Nucleus accumbens (tissue), 56 donors: ENCODE measurements at regions not wholly inside any gene's neighbourhood (a gene's known extent, or its start where the extent isn't known, plus 50 kb on each side); places are given as distances from the start of the nearest gene placed in this dataset.
A peak's percentile ranks its signal among the peaks of the same experiment; 100 is the strongest.

Experiments used
- DNase-seq, 56 donors: peaks; one replicate each; lab custom pipeline; 2025; lab: John Stamatoyannopoulos, UW

DNA sequence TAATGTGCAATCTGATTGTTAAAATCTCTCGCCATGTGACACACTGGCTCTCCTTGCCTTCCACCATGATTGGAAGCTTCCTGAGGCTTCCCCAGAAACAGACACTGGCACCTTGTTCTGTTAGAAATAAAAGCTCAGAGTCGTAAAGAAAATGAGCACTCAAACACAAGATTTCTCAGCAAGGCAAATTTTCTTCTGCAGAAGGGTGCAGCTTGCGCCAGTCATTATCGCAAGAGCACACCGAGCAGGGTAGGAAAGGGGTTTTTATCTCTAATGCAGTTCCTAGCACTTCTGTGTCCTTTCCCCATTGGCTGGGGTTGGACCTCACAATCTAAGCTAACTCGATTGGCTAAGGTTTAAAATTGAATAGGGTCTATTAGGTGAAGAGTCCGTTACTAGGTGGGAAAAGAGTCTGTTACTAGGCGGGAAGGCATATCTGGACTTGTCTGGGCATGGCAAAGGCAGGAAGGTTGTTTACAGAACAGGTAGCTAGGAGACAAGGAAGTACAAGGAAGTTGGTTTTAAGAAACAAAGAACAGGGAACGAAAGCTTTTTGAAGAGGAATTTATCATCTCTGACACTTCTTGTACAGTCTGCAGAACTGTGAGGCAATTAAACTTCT is 62.6 kb upstream of the BICD1 start:
- no peak for DNase-seq

DNA sequence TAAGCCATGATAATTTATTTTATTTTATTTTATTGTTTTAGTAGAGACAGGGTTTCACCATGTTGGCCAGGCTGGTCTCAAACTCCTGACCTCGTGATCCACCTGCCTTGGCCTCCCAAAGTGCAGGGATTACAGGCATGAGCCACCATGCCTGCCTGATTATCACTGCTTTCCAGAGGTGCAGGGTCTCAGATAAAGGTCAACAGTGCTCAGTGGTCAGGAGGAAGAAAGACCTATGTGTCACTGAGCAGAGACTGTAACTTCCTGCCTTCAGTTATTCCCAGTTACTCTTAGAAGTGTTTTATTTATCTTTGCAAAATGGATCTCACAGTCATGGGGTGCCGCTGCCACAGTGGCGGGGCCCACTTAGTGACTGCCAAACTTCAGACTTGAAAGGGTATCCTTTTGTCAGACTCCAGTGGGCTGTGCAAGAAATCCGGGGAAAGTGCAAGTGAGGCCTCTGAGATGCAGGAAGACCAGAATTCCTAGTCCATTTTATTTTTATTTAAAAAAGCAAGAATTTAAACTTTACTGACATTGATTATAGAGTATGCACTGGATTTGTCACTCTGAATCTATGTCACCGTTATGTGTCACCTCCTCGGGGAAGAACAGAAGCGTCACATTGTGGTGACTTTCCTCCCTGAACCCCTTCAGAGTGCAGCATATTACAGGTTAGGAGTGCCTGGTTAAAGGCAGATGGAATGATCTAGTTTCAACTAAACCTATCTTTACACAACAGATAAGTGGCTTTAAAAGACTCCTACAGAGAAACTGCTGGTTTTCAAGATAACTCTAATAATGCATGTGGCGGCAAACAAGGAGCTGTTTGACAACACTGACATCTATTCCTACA is 59.1 kb upstream of the BICD1 start:
- DNase-seq: peak in 1 of 56 donors; percentile 1

DNA sequence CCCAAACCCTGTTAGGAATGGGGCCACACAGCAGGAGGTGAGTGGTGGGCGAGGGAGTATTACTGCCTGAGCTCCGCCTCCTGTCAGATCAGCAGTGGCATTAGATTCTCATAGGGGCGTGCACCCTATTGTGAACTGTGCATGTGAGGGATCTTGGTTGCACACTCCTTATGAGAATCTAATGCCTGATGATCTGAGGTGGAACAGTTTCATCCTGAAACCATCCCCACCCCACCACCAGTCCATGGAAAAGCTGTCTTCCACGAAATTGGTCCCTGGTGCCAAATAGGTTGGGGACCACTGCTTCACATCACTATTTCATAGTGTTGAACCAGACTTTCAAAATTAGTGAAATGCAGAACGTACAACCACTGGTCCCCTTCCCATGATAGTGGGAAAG is 57.9 kb upstream of the BICD1 start:
- no peak for DNase-seq

DNA sequence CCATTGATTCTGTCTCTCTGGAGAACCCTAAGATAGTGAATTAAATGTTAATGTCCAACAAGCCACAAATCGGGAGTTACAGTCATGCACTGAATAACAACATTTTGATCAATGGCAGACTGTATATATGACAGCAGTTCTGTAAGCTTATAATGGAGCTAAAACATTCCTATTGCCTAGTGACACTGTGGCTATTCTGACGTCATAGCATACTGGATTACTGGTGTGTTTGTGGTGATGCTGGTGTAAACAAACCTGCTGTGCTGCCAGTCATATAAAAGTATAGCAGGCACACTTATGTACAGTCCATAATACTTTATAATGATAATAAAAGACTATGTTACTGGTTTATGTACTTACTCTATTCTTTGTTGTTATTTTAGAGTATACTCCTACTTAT is 56.7 kb upstream of the BICD1 start:
- DNase-seq: no peak

DNA sequence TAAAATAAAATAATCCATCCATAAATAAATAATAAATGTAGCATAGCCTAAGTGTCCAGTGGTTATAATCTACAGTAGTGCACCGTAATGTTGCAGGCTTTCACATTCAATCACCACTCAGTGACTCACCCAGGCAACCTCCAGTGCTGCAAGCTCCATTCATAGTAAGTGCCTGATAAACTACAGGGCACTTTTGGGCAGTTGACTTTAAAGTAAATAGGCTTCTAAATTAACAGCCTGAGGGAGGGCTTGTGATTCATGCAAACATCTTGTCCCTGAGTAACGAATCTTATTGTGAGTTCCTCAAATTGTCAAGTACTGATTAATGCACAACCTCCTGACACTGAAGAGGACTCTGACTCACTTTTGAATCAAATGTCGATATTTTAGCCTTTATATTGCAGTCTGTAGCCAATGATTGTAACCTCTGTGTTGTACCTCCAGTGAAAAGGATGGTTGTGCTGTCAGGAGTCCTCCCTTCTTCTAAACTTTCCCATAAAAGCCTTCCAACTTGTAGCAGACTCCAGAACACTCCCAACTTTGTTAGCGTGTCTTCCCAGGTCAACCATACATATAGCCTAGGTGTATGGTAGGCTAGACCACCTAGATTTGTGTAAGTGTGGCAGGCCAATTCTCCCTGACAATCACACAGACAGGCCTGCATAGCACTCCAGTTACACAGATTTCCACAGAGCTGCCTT is 55.0 kb upstream of the BICD1 start:
- DNase-seq: no peak

DNA sequence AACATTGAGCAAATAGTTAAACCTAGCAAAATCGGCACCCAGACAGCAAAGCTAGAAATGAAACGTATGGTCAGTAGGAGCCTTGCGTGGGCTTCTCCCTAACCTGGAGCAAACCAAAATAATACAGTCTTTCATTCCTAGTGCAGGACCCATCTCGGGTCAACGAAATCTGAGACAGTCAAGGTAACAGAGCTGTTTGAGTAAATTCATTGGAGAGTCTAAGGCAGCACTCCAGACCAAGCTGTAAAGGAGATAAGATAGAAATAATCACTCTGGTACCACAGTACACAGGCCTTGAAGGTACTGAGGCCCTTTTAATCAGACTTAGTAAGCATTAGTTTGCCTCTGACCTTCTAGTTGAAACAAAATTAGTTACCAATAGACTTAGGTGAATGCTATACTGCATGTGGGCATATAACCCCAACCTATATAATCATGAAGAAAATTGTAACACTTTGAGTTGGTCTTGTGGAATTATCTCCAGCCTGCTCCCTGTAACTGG is 54.4 kb upstream of the BICD1 start:
- DNase-seq: no peak

DNA sequence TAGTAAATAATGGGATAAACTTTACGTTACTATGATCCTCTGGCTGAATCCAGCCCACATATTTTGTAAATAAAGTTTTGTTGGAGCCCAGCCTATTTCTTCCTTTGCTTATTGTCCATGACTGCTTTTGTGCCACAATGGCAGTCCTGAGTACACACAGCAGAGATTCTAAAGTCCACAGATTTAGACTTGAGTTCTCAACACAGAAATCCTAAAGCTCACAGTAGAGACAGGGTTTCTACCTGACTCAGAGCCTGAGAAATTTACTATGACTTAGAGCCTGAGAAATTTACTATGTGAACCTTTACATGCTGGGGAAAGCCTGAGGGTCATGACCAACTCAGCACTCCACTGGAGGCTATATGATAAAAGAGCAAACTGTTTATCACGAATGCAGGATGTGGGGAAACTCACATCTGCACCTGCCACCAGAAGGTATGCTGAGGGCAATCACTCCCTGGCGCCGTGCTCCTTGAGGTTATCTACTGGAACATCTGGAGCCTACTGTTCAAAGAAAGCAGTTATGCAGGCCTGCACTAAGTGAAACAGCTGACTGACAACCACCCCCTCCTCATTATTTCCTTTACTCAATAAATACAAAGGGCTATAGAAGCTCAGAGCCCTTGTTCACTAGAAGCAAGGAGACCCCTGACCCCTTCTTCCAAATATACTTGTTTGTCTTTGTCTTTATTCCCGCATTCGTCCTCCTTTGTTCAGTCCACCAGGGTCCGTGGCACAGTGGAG is 52.6 kb upstream of the BICD1 start:
- DNase-seq: no peak
